ENCODE measurements at regions not wholly inside any gene's neighbourhood (a gene's known extent, or its start where the extent isn't known, plus 50 kb on each side); places are given as distances from the start of the nearest gene placed in this dataset.

DNA sequence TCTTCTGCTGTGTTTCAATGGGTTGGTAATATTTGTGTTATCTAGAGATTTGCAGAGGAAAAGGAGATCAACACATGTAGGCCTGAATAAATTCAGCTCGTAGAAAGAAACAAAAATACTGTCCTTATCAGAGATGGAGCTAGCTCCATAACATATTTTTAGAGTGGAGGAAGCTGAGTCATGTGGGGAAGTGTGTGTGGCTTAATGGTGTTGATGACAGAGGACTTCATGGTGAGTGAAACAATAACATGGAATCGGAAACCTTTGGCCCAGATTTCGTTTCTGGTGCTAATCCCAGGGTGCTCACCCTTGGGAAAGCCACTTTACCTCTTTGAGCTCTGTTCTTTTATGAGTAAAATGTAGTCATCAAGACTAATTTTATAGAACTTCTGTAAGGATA lies 825.0 kb downstream of the TLR4 start:
- DNase-seq, result peak; percentile 16

DNA sequence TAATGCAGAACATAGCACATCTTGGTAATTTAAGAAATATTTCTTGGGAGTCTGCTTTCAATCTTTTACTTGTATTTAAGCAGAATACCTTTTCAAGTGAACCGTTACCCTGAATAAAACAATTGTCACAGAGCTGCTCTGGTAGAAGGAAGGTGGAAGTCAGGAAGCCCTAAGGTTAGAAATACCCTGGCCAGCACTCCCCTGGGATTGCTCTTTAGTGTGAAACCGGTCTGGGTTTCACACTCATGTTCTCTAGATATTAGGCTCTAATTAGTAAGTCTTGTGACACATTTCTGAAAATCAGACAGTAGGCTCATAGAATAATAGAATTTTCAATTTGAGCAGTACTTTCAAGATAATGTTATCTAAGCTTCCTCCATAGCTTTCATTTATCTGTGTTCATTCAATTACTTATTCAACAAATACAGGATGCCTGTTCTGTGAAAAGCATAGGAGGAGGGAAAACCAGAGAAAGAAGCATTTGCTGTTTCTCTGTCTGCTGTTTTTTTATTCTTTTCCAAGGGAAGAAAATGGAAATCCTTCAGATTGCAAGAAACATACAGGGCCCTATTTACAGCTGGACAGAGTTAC lies 825.5 kb downstream of the TLR4 start:
- DNase-seq, result no peak

DNA sequence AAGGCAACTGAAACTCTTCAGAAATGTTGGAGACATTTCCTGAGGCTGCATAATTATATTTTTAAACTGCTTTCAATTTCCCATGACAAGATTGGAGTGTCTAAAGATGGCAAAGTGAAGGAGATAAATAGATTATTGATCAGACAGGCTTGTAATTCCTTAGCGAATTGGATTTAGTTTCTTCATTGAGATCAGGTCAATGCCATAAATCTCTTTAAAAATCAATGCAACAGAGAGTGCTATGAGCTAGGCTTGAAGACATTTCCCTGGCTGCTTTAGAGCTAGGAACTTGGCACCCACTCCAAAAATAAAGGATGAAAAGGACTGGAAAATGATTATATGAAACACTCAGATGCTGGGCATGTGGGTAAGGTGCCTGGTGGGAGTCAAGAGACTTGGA lies 828.4 kb downstream of the TLR4 start:
- no peak for DNase-seq

DNA sequence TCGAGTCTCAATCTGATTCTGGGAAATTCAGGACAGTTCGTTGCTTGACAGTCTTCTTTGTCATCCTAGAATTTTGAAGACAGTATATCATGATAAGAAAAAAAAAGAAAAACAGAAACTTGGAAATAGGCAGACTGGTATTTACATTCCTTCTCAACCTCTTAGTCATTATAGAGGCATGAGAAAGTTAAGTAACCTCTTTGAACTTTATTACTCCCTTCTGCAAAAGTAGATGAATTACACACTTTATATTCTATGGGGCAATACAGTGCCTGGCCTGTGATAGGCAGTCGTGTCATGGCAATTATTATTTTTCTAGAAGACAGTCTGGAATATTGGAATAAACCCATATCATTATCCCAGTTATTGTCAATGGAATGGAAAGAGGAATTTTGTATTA lies 828.9 kb downstream of the TLR4 start:
- no peak for DNase-seq

DNA sequence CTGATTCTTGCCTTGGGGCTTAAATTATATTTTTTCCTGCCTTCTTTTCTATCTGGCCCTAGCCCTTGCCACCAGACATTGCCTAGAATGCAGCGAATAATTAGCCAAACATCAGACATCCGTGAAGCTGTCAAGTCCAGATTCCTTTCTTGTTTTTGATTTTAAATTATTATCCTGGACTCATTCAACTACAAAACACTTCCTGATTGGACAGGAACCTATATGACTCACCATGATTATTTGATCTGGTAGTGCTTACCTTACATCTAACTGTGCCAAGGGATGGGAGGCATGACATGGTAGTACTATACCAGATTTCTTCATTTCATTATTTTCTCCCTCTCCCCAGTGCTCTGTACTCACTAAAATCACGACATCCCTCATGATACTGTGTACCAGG lies 829.6 kb downstream of the TLR4 start:
- no peak for DNase-seq

DNA sequence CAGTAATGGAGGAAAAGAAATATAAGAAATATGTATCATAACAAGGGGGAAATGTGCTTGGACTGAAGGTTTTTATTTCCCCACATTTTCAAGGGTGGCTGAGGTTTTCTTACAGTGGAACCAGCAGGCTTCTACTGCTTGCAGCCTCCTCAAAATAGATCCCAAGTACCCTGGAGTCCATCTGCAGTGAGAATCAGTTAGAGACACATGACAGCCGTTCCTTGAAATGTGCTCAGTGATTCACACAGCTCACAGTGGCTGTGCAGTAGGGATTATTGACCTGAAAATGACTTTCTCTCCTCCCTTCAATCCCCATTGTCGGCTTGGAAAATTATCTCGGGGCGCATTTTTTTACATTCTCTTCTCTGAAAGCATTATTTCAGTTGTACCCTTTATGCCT lies 832.0 kb downstream of the TLR4 start:
- no peak for DNase-seq

DNA sequence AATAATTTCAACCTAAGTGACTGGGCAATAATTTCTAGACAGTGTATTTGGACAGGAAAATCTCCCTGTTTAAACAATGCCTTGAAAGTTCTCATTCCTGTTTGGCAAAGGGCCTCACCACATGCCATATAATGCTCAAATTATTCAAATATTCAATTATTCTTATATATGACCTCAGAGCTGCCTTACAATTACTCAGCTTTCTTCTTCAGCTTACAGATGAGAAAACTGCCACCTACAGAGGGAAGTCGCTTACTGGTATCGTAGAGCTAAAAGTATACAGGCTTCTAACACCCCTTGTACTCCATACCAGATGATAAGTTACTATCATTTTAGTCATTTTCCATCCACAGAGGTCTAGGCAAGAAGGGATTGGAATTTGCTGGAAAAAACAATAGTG lies 830.3 kb downstream of the BRINP1 start:
- no peak for DNase-seq

DNA sequence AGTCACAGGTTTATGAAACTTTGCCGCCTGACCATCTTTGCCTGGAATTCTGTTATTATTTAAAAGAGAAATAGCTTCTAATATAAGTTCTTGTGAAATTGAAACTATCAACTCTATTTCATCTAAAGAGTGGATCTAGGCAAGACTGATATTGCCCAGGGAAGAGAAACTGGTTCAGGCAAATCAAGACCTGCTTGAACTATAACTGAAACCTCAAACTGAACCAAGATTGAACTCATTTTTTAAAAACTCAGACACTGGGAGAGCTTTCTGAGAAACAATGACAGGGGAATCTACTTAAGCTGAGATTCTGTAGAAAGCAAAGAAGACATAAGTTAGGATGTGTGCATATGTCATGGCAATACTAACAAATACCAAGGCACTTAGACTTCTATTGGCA lies 815.8 kb downstream of the BRINP1 start:
- no peak for DNase-seq

DNA sequence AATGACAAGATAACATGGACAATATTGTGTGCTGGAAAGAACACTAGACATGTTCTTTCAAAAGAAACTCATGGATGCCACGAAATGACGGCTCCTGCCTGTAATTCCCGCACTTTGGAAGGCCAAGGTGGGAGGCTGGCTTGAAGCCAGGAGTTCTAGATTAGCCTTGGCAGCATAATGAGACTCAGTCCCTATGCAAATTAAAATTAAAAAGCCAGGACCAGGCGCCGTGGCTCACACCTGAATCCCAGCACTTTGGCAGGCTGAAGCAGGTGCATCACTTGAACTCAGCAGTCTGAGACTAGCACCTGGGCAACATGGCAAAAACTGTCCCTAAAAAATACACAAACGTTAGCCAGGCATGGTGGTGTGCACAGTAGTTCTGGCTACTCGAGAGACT lies 814.2 kb downstream of the BRINP1 start:
- no peak for DNase-seq

DNA sequence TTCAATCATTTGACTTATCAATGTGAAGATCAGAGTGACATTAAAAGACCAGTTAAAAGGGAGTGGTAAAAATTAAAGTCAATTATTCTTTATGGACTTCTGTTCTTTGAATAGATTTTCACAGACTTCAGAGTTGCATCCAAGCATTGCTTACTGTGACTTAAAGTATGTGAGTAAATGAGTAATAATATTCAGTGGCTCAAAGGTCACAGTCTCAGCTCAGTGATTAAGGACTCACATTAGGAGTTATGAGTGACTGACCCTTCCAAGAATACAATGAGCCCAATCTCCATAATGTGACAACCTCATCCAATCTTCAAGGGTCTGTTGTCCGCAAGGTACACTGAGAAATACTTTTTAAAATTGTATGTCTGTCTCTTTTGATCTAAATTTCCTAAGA lies 811.2 kb downstream of the BRINP1 start:
- DNase-seq, result no peak

DNA sequence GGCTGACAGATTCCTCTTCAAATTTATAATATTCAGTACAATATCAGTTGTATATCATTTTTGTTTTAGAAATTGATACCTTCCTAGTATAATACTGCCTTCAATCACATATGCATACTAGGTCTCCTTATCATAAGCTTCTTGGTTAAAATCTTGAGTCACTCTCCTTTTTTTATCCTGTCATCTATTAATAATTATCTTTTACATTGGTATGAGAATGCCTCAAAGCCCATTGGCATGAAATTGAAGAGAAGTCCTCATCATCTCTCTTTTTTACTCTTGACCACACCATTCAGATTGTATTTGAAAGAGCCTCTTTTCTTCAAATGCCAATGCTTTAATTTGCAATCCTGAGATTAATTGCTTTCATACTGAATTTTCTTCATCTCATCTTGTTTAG lies 810.3 kb downstream of the BRINP1 start:
- no peak for DNase-seq

DNA sequence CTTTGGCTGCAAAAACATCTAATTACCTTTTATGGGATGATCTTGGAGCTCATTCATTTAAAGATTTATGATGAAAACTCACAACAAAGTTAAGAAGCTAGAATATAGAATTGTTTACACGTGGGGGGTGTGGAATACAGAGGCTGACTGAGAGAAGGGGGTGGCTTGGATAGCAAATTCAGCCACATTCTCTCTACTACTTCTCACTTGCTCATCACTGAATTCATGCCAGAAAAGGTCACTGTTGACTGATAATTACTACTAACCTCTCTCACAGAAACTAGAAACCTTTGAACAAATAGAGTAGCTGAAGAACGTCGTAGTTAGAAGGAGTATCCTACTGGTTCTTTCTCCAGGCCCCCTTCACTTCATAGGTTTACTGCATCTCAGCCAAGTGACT lies 808.2 kb downstream of the BRINP1 start:
- DNase-seq, result no peak

DNA sequence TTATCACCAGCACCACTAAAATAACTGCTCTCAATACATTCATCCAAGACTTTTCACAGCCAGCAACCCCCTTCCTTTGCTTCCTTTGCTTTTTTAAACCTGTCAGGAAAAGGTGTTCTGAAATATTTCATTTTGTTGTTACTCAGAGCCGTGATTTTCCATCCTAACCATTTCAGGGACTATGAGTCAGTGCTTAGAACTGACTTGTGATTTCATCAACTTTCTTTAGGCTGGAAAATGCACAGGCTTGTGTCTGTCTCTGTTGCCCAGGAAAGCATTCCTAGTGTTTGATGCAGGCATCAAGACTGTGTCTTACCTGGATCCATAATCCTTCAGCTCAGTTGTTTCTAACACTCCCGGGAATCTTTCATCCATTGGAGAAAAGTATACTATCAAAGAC lies 805.6 kb downstream of the BRINP1 start:
- no peak for DNase-seq

DNA sequence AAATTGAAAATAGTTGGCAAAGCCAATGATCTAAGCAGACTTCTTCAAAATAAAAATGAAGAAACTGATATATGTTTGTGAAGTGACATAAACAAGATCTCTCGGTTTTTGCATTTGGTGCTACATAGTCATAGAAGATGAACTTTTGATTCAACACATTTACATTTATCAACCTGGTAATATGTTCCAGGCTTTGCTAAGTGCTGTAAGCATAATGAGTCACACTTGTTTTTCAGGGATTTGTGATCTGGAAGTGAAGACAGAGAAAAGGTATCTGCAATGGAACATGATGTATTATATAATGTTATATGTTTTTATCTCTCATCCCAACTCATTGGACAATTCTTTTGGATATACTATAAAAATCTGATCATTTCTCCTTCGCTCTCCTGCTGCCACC lies 801.4 kb downstream of the BRINP1 start:
- DNase-seq, result no peak

DNA sequence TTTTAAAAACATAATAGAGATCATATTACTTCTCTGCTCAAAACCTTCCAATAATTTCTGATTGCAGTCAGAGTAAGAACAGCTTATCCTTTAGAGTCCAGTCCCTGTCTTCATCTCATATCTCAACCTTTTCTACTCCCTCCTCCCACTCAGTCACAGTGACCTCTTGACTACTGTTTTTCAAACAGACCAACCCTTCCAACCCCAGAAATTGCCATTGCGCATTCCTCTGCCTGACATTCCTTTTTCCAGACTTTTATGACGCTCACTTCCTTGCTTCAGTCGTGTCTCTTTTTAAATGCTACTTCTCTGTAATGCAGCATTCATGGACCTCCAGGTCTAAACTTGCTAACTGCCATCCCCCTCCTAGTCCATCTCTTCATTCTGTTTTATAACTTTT lies 800.5 kb downstream of the BRINP1 start:
- no peak for DNase-seq

DNA sequence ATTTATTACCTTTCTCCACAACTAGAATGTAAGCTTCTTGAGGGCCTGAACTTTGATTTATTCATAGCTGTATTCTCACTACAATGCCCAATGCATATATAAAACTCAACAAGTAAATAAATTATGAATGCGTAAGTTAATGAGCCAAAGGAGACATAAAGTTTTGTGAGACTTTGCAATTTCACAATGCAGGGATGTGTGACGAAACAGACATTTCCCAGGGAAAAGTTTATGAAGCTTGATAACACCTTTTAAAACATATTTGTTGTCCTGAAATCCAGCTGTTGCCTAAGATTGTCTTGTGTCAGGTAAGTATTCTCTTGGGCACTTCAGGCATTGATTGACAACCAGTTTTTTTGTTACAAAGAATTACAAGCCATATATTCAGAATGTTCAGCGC lies 800.1 kb downstream of the BRINP1 start:
- no peak for DNase-seq

DNA sequence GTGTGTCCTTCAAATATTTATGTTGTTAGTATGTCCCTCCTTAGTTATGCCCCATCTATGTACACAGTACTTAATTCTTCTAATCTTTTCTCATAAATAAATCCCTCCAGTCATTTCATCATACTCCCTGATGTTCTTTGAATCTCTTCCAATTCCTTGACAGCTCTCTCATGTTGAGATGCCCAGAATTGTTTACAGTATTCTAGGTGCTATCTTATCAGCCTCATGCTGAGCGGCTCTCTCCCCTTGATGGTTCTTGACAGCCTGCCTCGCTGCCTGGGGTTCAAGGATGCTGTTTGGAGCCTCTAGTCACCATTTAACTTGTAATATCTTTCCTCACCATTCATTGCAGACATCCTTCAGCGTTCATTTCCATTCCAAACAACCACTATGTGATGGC lies 799.2 kb downstream of the BRINP1 start:
- DNase-seq, result no peak

DNA sequence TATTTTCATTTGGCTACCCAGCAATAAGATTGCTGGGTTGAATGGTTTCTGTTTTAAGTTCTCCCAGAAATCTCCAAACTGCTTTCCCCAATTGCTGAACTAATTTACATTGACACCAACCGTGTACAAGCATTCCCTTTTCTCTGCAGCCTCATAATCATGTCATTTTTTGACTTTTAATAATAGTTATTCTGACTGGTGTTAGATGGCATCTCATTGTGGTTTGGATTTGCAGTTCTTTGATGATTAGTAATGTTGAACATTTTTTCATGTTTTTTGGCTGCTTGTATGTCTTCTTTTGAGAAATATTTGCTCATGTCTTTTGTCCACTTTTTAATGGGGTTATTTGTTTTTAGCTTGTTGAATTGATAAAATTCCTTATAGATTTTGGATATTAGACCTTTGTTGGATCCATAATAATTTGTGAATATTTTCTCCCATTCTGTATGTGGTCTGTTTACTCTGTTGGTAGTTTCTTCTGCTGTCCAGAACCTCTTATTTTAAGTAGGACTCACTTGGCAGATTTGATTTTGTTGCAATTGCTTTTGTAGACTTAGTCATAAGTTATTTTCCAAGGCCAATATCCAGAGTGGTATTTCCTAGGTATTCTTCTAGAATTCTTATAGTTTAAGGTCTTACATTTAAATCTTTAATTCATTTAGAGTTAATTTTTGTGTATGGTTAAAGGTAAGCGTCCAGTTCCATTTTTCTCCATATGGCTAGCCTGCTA lies 793.7 kb downstream of the BRINP1 start:
- no peak for DNase-seq

DNA sequence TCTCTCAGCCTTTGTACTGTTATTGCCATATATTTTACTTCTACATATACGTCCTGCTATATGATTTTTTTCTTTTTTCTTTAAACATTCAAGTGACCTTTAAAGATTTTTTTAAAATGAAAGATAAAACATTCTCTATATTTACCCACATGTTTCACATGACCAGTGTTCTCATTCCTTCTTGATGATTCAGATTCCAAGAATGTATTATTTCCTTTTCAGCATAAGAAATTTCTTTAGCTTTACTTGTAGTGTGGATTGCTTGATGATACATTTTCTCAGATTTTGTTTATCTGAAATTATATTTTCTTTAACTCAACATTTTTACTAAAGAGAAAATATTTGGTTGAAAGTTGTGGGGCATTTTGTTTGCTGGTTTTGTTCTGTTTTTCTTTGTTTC lies 792.1 kb downstream of the BRINP1 start:
- no peak for DNase-seq

DNA sequence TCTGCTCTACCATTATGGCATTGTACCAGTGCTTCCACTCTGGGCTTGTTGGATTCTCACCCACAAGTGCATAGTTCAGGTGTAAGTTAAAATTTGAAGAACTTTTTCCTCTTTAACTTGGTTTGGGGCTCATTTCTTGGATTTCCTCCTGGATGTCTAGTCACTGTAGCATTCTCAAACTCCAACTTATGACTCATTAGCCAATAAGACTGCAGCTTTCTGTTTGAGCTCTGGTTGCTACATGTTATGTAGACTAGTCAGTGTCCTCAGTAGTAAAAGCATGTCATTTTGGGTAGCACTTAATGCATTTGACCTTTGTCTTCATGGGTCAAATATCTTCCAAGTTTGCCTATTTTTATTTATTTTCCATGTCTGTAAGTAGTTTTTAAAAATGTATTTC lies 790.8 kb downstream of the BRINP1 start:
- no peak for DNase-seq

DNA sequence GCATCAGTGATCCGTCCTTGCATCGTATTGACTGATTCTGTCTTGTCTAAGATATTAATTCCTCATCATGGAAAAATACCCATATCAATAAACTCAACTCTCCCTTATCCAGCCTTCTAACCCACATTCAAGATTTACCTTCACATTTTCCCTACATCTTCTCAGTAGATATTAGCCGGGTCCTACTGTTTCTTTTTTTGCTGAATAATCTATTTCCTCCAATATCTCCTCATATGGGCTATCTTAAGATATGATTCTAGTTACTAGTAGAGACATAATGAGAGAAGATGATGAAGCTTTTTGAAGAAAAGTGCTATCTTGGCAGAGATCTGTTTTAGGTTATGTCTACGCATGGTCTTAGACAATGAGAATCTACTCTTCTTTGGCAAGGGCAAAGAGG lies 785.8 kb downstream of the BRINP1 start:
- no peak for DNase-seq

DNA sequence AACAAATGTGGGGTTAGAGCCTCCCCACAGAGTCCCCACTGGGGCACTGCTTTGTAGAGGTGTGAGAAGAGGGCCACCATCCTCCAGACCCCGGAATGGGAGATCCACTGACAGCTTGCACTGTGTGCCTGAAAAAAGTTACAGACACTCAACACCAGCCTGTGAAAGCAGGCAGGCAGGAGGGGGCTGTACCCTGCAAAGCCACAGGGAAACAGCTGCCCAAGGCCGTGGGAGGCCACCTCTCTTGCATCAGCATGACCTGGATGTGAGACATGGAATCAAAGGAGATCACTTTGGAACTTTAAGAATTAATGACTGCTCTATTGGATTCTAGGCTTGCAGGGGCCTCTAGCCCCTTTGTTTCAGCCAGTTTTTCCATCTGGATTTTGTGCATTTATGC lies 782.3 kb downstream of the BRINP1 start:
- no peak for DNase-seq

DNA sequence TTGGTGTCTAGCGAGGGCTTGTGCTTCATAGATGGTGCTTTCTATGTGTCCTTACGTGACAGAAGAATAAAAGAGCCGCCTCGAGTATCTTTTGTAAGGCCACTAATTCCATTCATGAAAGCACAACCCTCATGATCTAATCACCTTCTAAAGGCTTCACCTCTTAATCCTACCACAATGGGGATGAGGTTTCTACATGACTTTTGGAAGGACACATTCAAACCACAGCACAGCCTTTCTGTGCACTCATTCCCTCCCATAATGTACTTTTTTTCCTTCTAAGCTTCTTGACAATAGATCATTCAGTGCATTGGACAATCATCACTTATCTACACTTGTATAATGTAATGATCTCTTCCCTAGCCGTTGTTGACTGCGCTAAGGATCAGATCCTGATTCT lies 774.8 kb downstream of the BRINP1 start:
- DNase-seq, result no peak

DNA sequence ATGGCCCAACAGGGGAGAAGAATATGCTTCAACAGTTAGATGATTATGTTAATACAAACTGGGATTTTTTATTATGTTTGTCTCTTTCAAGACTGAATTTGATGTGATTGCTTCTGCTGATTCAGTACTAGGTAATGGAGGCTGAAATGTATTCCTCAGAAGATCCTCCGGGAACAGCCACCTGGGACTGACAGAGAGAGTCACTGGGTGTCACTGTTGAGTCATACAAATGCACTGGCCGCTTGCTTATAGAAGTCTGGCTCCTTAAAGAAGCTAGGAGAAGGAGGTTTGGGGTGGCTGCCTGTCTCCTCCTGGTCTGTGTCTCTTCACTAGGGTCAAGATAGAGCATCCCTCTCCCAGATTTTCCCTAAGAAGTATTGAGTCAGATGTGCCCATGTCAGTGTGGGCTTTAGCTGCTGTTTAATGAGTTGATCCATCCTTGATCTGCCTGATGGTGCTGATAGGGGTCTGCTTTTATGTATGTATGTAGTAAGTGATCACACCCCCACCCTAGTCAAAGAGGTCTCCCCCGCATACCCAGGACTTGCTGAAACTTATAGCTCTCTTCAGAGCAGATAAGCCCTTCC lies 773.4 kb downstream of the BRINP1 start:
- DNase-seq, result no peak

Data from inflammatory macrophage treated with lipopolysaccharide for 4 hours (primary cell).